GM23338 (cell line): ENCODE measurements at regions not wholly inside any gene's neighbourhood (a gene's known extent, or its start where the extent isn't known, plus 50 kb on each side); places are given as distances from the start of the nearest gene placed in this dataset.

Experiments
- ATAC-seq: fragments of 200-7000 bp; cut with Tn5 transposase; 3 replicates; pipeline ENCODE4 v1.9.1; 2020
- DNase-seq: peaks from one replicate; pipeline ENCODE4 v3.0.0-alpha.2; 2015; ENCODE audit warnings: low spot score
- H2AFZ ChIP-seq: fragments of 200-600 bp; sonication (generic); 2 replicates; pipeline ENCODE4 v1.8.0; 2016; ENCODE audit warnings: antibody characterized with exemption, mild to moderate bottlenecking, moderate library complexity
- H3F3A ChIP-seq: fragments of 200-600 bp; sonication (generic); replicated peaks from 2 replicates; pipeline ENCODE4 v1.8.0; 2017; ENCODE audit warnings: antibody characterized with exemption, mixed run types, low read depth
- H3K27ac ChIP-seq: fragments of 200-600 bp; sonication (generic); 2 replicates; pipeline ENCODE4 v1.6.1; 2016; ENCODE audit warnings: low read depth
- H3K27me3 ChIP-seq: fragments of 200-600 bp; sonication (generic); 2 replicates; pipeline ENCODE4 v1.8.0; 2016; ENCODE audit warnings: mild to moderate bottlenecking, mixed run types, moderate library complexity; ENCODE audit not compliant: insufficient read depth
- H3K36me3 ChIP-seq: fragments of 200-600 bp; sonication (generic); 2 replicates; pipeline ENCODE4 v1.8.0; 2016; ENCODE audit warnings: mild to moderate bottlenecking; ENCODE audit not compliant: insufficient read depth
- H3K4me1 ChIP-seq: fragments of 200-600 bp; sonication (generic); 2 replicates; pipeline ENCODE4 v1.8.0; 2016; ENCODE audit warnings: mild to moderate bottlenecking, moderate library complexity; ENCODE audit not compliant: insufficient read depth
- H3K4me2 ChIP-seq: fragments of 200-600 bp; sonication (generic); 2 replicates; pipeline ENCODE4 v1.7.1; 2017; ENCODE audit warnings: mixed run types
- H3K4me3 ChIP-seq: fragments of 200-600 bp; sonication (generic); 2 replicates; pipeline ENCODE4 v1.6.1; 2016; ENCODE audit warnings: mixed run types
- H3K79me2 ChIP-seq: fragments of 200-600 bp; sonication (generic); replicated peaks from 2 replicates; pipeline ENCODE4 v1.8.0; 2017; ENCODE audit warnings: mild to moderate bottlenecking; ENCODE audit not compliant: insufficient read depth
- H3K9me2 ChIP-seq: fragments of 200-600 bp; sonication (generic); 2 replicates; pipeline ENCODE4 v1.8.0; 2017; ENCODE audit not compliant: insufficient read depth
- H4K20me1 ChIP-seq: fragments of 200-600 bp; sonication (generic); replicated peaks from 2 replicates; pipeline ENCODE4 v1.8.0; 2017; ENCODE audit warnings: mild to moderate bottlenecking; ENCODE audit not compliant: insufficient read depth
- H3K27ac Mint-ChIP-seq: 2 replicates; pipeline ENCODE4 v1.8.0; 2020; ENCODE audit warnings: inconsistent platforms, mild to moderate bottlenecking, moderate library complexity, mixed read lengths
- H3K27me3 Mint-ChIP-seq: 3 replicates; pipeline ENCODE4 v1.8.0; 2022; ENCODE audit warnings: low read depth, mild to moderate bottlenecking, moderate library complexity, mixed read lengths, inconsistent platforms; ENCODE audit not compliant: insufficient read depth, poor library complexity
- H3K36me3 Mint-ChIP-seq: 3 replicates; pipeline ENCODE4 v1.8.0; 2021; ENCODE audit warnings: low read depth, mild to moderate bottlenecking, inconsistent platforms, moderate library complexity, mixed read lengths
- H3K4me1 Mint-ChIP-seq: 3 replicates; pipeline ENCODE4 v1.8.0; 2020; ENCODE audit warnings: mild to moderate bottlenecking, inconsistent platforms, mixed read lengths
- H3K4me3 Mint-ChIP-seq: 3 replicates; pipeline ENCODE4 v1.8.0; 2021; ENCODE audit warnings: moderate library complexity, mild to moderate bottlenecking, inconsistent platforms, mixed read lengths
- H3K9me3 Mint-ChIP-seq: 3 replicates; pipeline ENCODE4 v1.8.0; 2020; ENCODE audit warnings: moderate library complexity, mild to moderate bottlenecking, inconsistent platforms, mixed read lengths
- CREB1 ChIP-seq: fragments of 250-450 bp; sonication (Bioruptor Pico); IDR thresholded peaks from 2 replicates; pipeline ENCODE4 v1.5.0; 2020; ENCODE audit warnings: low read depth, mild to moderate bottlenecking, moderate library complexity
- CTCF ChIP-seq, 2 experiments: fragments of 200-600 bp in 1 of 2; sonication (generic) in 1 of 2; conservative IDR thresholded peaks; 2 replicates each; pipeline versions ENCODE4 v1.5.1 to v1.6.1; 2016 to 2017; ENCODE audit warnings: antibody characterized with exemption in 2 of 2, low read depth in 2 of 2, mild to moderate bottlenecking in 2 of 2, moderate library complexity in 1 of 2
- ETS1 ChIP-seq: IDR thresholded peaks from 2 replicates; pipeline ENCODE4 v1.6.1; 2016; ENCODE audit warnings: antibody characterized with exemption
- EZH2 ChIP-seq: fragments of 200-600 bp; sonication (generic); IDR thresholded peaks from one replicate; pipeline ENCODE4 v1.8.0; 2017; ENCODE audit warnings: antibody characterized with exemption, mild to moderate bottlenecking, low read depth; ENCODE audit not compliant: unreplicated experiment
- EZH2phosphoT487 ChIP-seq: fragments of 200-600 bp; sonication (generic); IDR thresholded peaks from one replicate; pipeline ENCODE4 v1.8.1; 2018; ENCODE audit warnings: antibody characterized with exemption; ENCODE audit not compliant: unreplicated experiment
- JUNB ChIP-seq: IDR thresholded peaks from one replicate; pipeline ENCODE4 v1.6.1; 2016; ENCODE audit warnings: antibody characterized with exemption; ENCODE audit not compliant: unreplicated experiment
- NANOG ChIP-seq: IDR thresholded peaks from 2 replicates; pipeline ENCODE4 v1.6.1; 2016; ENCODE audit warnings: antibody characterized with exemption, borderline replicate concordance
- POLR2AphosphoS5 ChIP-seq: IDR thresholded peaks from 2 replicates; pipeline ENCODE4 v1.6.1; 2016; ENCODE audit warnings: antibody characterized with exemption, low read depth
- REST ChIP-seq: IDR thresholded peaks from one replicate; pipeline ENCODE4 v1.6.1; 2018; ENCODE audit warnings: antibody characterized with exemption; ENCODE audit not compliant: unreplicated experiment
- STAT1 ChIP-seq: IDR thresholded peaks from one replicate; pipeline ENCODE4 v1.6.1; 2016; ENCODE audit warnings: antibody characterized with exemption; ENCODE audit not compliant: unreplicated experiment
- ZNF114 ChIP-seq: fragments of 250-450 bp; sonication (Bioruptor Pico); IDR thresholded peaks from 2 replicates; pipeline ENCODE4 v1.5.0; 2020; ENCODE audit warnings: mild to moderate bottlenecking, moderate library complexity

GRCh38 chr15:62337934-62338333, 172.8 kb upstream of the C2CD4B start:
- no peak overlapping the region for H3K27ac ChIP-seq
- TF ChIP-seq CREB1 (CRISPR knock-in tag): no peak
- H3K36me3 Mint-ChIP-seq: peaks cover 9% of the 10 kb centered on the region; the same call in 2 of the 3 replicates
- H3F3A ChIP-seq: no peaks in the 10 kb centered on the region
- H3K9me2 ChIP-seq: no peaks in the 10 kb centered on the region
- H3K79me2 ChIP-seq: no peaks in the 10 kb centered on the region
- no peaks in the 10 kb centered on the region for H3K4me1 Mint-ChIP-seq
- no peak overlapping the region for H3K4me3 Mint-ChIP-seq
- H2AFZ ChIP-seq: no peak overlapping the region
- no peak overlapping the region for H3K4me3 ChIP-seq
- ATAC-seq (no peak), DNase-seq (no peak)
- no peaks in the 10 kb centered on the region for H4K20me1 ChIP-seq
- no peaks in the 10 kb centered on the region for H3K27me3 ChIP-seq
- H3K27ac Mint-ChIP-seq: no peak overlapping the region
- no peak overlapping the region for H3K4me2 ChIP-seq
- H3K27me3 Mint-ChIP-seq: peaks cover 4% of the 10 kb centered on the region
- peaks cover 12% of the 10 kb centered on the region for H3K9me3 Mint-ChIP-seq
- H3K4me1 ChIP-seq: no peaks in the 10 kb centered on the region
- no peaks in the 10 kb centered on the region for H3K36me3 ChIP-seq

GRCh38 chr15:62338497-62338896, 173.4 kb upstream of the C2CD4B start:
- ATAC-seq (no peak; the same call in 2 of the 3 replicates), DNase-seq (no peak)
- no peak overlapping the region for H3K27ac Mint-ChIP-seq
- H3K4me3 Mint-ChIP-seq: no peak overlapping the region
- no peaks in the 10 kb centered on the region for H3K4me1 ChIP-seq
- H3K36me3 Mint-ChIP-seq: peaks cover 8% of the 10 kb centered on the region; the same call in 2 of the 3 replicates
- no peaks in the 10 kb centered on the region for H3F3A ChIP-seq
- no peaks in the 10 kb centered on the region for H3K27me3 ChIP-seq
- H3K36me3 ChIP-seq: no peaks in the 10 kb centered on the region
- H3K79me2 ChIP-seq: no peaks in the 10 kb centered on the region
- H3K9me2 ChIP-seq: no peaks in the 10 kb centered on the region
- TF ChIP-seq NANOG: no peak
- 0 out of 4 replicates have a peak, but pooled peaks of 1 of the 2 experiments have one; percentile 15 for TF ChIP-seq CTCF (conservative IDR thresholded peaks at IDR 0.05; ENCODE audit: low read depth in 2 of 2)
- H4K20me1 ChIP-seq: no peaks in the 10 kb centered on the region
- H3K9me3 Mint-ChIP-seq: peaks cover 9% of the 10 kb centered on the region
- no peak overlapping the region for H3K4me3 ChIP-seq
- H3K27me3 Mint-ChIP-seq: peaks cover 4% of the 10 kb centered on the region
- no peak overlapping the region for H3K4me2 ChIP-seq
- no peak overlapping the region for H2AFZ ChIP-seq
- H3K27ac ChIP-seq: no peak overlapping the region
- no peaks in the 10 kb centered on the region for H3K4me1 Mint-ChIP-seq

- H3K36me3 Mint-ChIP-seq: no peaks in the 10 kb centered on the region
- no peak overlapping the region for H3K27ac ChIP-seq
- no peaks in the 10 kb centered on the region for H3F3A ChIP-seq
- H3K9me3 Mint-ChIP-seq: no peaks in the 10 kb centered on the region
- no peaks in the 10 kb centered on the region for H3K36me3 ChIP-seq
- H3K4me3 Mint-ChIP-seq: no peak overlapping the region
- H3K27me3 Mint-ChIP-seq: peaks cover 11% of the 10 kb centered on the region
- no peaks in the 10 kb centered on the region for H4K20me1 ChIP-seq
- no peak overlapping the region for H3K4me3 ChIP-seq
- H3K27me3 ChIP-seq: no peaks in the 10 kb centered on the region
- no peaks in the 10 kb centered on the region for H3K9me2 ChIP-seq
- no peaks in the 10 kb centered on the region for H3K79me2 ChIP-seq
- no peak overlapping the region for H2AFZ ChIP-seq
- no peak overlapping the region for H3K27ac Mint-ChIP-seq
- peaks cover 5% of the 10 kb centered on the region; the same call in 2 of the 3 replicates for H3K4me1 Mint-ChIP-seq
- DNase-seq: no peak
- no peaks in the 10 kb centered on the region for H3K4me1 ChIP-seq
- H3K4me2 ChIP-seq: no peak overlapping the region
- no peak for ATAC-seq
- TF ChIP-seq ETS1 (no peak), REST (no peak), POLR2AphosphoS5 (no peak), EZH2 (no peak), EZH2phosphoT487 (no peak), JUNB (no peak), STAT1 (no peak), CREB1 (CRISPR knock-in tag) (no peak), CTCF (conservative IDR thresholded peaks at IDR 0.05; ENCODE audit: low read depth in 2 of 2) (no peak), ZNF114 (CRISPR knock-in tag) (no peak)
Observed at GRCh38 chr15:62342959-62343358, 177.9 kb upstream of the C2CD4B start.
